OCI-LY1 (cell line): ENCODE measurements at regions not wholly inside any gene's neighbourhood (a gene's known extent, or its start where the extent isn't known, plus 50 kb on each side); places are given as distances from the start of the nearest gene placed in this dataset.

ENCODE experiments used
- EZH2 ChIP-seq: fragments of 200-600 bp; sonication (generic), shearing (Covaris generic); IDR thresholded peaks from 2 replicates; pipeline ENCODE4 v1.8.0; 2017; ENCODE audit warnings: borderline replicate concordance, mixed run types, mild to moderate bottlenecking, antibody characterized with exemption, low read length, moderate library complexity, mixed read lengths
- TF ChIP-seq, protein P1 (sequence below): fragments of 200-600 bp; sonication (generic), shearing (Covaris generic); IDR thresholded peaks from 2 replicates; pipeline ENCODE4 v1.5.1; 2017; ENCODE audit warnings: mild to moderate bottlenecking, antibody characterized with exemption, low read length, moderate library complexity, mixed read lengths

DNA sequence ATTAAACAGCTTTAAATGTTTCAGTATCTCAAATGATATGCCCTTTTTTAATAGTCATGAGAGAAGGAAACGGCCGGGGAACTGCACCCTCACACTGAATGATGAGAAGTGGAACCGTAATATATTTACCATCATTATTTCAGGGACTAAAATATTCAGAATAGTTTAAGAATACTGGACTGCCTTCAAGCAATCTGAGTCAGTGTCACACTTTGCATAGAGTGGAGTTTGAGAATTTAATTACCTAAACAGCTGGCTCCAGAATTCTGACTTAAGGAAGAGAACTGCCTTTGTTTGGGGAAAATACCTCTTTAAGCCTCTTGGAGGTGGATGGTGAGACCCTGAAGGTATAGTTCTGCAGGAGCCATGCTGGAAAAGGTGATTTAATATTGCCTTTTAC is 135.9 kb upstream of the EPHA7 start:
- TF ChIP-seq, protein P1, sequence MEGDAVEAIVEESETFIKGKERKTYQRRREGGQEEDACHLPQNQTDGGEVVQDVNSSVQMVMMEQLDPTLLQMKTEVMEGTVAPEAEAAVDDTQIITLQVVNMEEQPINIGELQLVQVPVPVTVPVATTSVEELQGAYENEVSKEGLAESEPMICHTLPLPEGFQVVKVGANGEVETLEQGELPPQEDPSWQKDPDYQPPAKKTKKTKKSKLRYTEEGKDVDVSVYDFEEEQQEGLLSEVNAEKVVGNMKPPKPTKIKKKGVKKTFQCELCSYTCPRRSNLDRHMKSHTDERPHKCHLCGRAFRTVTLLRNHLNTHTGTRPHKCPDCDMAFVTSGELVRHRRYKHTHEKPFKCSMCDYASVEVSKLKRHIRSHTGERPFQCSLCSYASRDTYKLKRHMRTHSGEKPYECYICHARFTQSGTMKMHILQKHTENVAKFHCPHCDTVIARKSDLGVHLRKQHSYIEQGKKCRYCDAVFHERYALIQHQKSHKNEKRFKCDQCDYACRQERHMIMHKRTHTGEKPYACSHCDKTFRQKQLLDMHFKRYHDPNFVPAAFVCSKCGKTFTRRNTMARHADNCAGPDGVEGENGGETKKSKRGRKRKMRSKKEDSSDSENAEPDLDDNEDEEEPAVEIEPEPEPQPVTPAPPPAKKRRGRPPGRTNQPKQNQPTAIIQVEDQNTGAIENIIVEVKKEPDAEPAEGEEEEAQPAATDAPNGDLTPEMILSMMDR = no peak
- TF ChIP-seq EZH2 = no peak
